ENCODE measurements at regions not wholly inside any gene's neighbourhood (a gene's known extent, or its start where the extent isn't known, plus 50 kb on each side); places are given as distances from the start of the nearest gene placed in this dataset.

DNA sequence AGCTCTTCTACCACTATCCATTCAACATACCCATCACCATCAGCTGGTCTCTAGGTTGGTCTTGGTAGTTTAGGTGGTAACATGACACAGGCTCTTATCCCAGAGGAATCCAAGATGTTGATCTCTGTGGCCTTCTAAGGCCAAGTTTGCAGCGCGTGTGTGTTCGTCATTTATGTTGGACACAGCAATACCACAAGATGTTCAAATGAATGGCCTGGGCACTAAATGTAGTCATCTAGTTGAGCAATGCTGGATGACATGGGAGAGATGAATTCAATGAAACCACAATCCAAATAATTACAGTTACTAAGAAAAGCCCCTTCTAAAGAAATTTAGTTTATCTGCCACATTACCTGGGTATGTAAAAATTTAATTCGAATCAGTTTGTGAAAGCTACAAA is 292.4 kb downstream of the MRPS30 start:
- H3K9me2 ChIP-seq (ENCODE audit: insufficient read depth, low read length), result no peaks in the 10 kb centered on the region
- no peaks in the 10 kb centered on the region for H3K27me3 ChIP-seq (ENCODE audit: insufficient read depth, low read depth, low read length)
- no peaks in the 10 kb centered on the region for H3K36me3 ChIP-seq (ENCODE audit: insufficient read depth, low read length)
- H3K4me3 ChIP-seq (ENCODE audit: low read length), result no peak overlapping the region
- no peak overlapping the region for H2AFZ ChIP-seq (ENCODE audit: low read depth, low read length)
- H3K9ac ChIP-seq (ENCODE audit: low read length), result no peak overlapping the region
- no peaks in the 10 kb centered on the region for H4K20me1 ChIP-seq (ENCODE audit: insufficient read depth)
- TF ChIP-seq TAF1 (IDR thresholded peaks at IDR 0.05; ENCODE audit: low read depth) (no peak), SMC3 (conservative IDR thresholded peaks at IDR 0.05; ENCODE audit: poor library complexity) (no peak), EP300 (conservative IDR thresholded peaks at IDR 0.05; ENCODE audit: poor library complexity, severe bottlenecking) (no peak), POLR2AphosphoS5 (IDR thresholded peaks at IDR 0.05) (no peak), MXI1 (conservative IDR thresholded peaks at IDR 0.05; ENCODE audit: poor library complexity, severe bottlenecking) (no peak), RAD21 (conservative IDR thresholded peaks at IDR 0.05) (no peak), EZH2 (IDR thresholded peaks at IDR 0.05; ENCODE audit: borderline replicate concordance, insufficient read depth, low read length, poor library complexity, severe bottlenecking) (no peak)
- TF ChIP-seq, protein P1, sequence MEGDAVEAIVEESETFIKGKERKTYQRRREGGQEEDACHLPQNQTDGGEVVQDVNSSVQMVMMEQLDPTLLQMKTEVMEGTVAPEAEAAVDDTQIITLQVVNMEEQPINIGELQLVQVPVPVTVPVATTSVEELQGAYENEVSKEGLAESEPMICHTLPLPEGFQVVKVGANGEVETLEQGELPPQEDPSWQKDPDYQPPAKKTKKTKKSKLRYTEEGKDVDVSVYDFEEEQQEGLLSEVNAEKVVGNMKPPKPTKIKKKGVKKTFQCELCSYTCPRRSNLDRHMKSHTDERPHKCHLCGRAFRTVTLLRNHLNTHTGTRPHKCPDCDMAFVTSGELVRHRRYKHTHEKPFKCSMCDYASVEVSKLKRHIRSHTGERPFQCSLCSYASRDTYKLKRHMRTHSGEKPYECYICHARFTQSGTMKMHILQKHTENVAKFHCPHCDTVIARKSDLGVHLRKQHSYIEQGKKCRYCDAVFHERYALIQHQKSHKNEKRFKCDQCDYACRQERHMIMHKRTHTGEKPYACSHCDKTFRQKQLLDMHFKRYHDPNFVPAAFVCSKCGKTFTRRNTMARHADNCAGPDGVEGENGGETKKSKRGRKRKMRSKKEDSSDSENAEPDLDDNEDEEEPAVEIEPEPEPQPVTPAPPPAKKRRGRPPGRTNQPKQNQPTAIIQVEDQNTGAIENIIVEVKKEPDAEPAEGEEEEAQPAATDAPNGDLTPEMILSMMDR (IDR thresholded peaks at IDR 0.05; ENCODE audit: poor library complexity, severe bottlenecking), result no peak
- TF ChIP-seq, protein P2, sequence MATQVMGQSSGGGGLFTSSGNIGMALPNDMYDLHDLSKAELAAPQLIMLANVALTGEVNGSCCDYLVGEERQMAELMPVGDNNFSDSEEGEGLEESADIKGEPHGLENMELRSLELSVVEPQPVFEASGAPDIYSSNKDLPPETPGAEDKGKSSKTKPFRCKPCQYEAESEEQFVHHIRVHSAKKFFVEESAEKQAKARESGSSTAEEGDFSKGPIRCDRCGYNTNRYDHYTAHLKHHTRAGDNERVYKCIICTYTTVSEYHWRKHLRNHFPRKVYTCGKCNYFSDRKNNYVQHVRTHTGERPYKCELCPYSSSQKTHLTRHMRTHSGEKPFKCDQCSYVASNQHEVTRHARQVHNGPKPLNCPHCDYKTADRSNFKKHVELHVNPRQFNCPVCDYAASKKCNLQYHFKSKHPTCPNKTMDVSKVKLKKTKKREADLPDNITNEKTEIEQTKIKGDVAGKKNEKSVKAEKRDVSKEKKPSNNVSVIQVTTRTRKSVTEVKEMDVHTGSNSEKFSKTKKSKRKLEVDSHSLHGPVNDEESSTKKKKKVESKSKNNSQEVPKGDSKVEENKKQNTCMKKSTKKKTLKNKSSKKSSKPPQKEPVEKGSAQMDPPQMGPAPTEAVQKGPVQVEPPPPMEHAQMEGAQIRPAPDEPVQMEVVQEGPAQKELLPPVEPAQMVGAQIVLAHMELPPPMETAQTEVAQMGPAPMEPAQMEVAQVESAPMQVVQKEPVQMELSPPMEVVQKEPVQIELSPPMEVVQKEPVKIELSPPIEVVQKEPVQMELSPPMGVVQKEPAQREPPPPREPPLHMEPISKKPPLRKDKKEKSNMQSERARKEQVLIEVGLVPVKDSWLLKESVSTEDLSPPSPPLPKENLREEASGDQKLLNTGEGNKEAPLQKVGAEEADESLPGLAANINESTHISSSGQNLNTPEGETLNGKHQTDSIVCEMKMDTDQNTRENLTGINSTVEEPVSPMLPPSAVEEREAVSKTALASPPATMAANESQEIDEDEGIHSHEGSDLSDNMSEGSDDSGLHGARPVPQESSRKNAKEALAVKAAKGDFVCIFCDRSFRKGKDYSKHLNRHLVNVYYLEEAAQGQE (IDR thresholded peaks at IDR 0.05; ENCODE audit: borderline replicate concordance), result no peak
- H3K27ac ChIP-seq (ENCODE audit: low read length), result no peak overlapping the region
- H3K4me2 ChIP-seq (ENCODE audit: low read length), result no peak overlapping the region
- H3F3A ChIP-seq (ENCODE audit: insufficient read depth, low read length, poor library complexity, severe bottlenecking), result no peaks in the 10 kb centered on the region
- H3K9me3 ChIP-seq (ENCODE audit: low read length), result no peaks in the 10 kb centered on the region
- no peaks in the 10 kb centered on the region for H3K79me2 ChIP-seq (replicated peaks; ENCODE audit: insufficient read depth, low read length)

DNA sequence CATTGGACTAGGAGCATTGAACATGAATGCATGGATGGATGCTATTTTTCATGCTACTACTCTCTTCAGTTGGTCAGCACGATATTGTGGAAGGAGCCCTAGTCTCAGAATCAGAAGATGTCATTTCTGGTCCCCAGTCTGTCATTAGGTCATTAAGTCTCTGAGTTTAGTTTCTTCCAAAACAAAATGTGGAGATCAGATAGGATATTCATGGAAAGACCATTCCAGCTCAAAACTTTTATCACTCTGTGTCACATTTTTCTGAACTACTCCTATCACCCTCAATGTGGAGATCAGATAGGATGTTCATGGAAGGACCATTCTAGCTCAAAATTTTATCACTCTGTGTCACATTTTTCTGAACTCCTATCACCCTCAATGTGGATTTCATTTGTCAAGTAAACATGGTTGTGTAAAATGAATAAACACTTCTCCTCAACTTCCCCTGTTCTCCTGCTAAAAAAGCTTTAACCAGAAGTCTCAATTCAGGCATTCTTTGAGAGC is 296.8 kb downstream of the MRPS30 start:
- Histone ChIP-seq H4K20me1 (ENCODE audit: insufficient read depth) (no peaks in the 10 kb centered on the region), H3K9ac (ENCODE audit: low read length) (no peak overlapping the region), H3K36me3 (ENCODE audit: insufficient read depth, low read length) (no peaks in the 10 kb centered on the region), H3K79me2 (replicated peaks; ENCODE audit: insufficient read depth, low read length) (no peaks in the 10 kb centered on the region), H3K9me3 (ENCODE audit: low read length) (no peaks in the 10 kb centered on the region), H3K4me2 (ENCODE audit: low read length) (no peak overlapping the region), H3K9me2 (ENCODE audit: insufficient read depth, low read length) (no peaks in the 10 kb centered on the region), H3K4me3 (ENCODE audit: low read length) (no peak overlapping the region), H3K27ac (ENCODE audit: low read length) (no peak overlapping the region), H3K27me3 (ENCODE audit: insufficient read depth, low read depth, low read length) (no peaks in the 10 kb centered on the region), H2AFZ (ENCODE audit: low read depth, low read length) (no peak overlapping the region), H3F3A (ENCODE audit: insufficient read depth, low read length, poor library complexity, severe bottlenecking) (no peaks in the 10 kb centered on the region)
- no peak for TF ChIP-seq EZH2 (IDR thresholded peaks at IDR 0.05; ENCODE audit: borderline replicate concordance, insufficient read depth, low read length, poor library complexity, severe bottlenecking)
- TF ChIP-seq, protein P1 (IDR thresholded peaks at IDR 0.05; ENCODE audit: poor library complexity, severe bottlenecking), result no peak
- TF ChIP-seq EP300 (conservative IDR thresholded peaks at IDR 0.05; ENCODE audit: poor library complexity, severe bottlenecking), result no peak
